Endometrial microvascular endothelial cells (primary cell): ENCODE measurements at regions not wholly inside any gene's neighbourhood (a gene's known extent, or its start where the extent isn't known, plus 50 kb on each side); places are given as distances from the start of the nearest gene placed in this dataset.
"Not testable (repeated sequence)": the region's sequence is repeated elsewhere in the genome, so short reads cannot be mapped to it uniquely, and the experiment has no call there.

Source experiments
- in situ Hi-C: cut with HindIII; loops from 2 replicates; pipeline ENCODE4 v1.10.0; 2017; ENCODE audit warnings: low sequenced_read_pairs, low pct_unique_long_range_greater_than_20kb; ENCODE audit errors: inconsistent ontology term

DNA sequence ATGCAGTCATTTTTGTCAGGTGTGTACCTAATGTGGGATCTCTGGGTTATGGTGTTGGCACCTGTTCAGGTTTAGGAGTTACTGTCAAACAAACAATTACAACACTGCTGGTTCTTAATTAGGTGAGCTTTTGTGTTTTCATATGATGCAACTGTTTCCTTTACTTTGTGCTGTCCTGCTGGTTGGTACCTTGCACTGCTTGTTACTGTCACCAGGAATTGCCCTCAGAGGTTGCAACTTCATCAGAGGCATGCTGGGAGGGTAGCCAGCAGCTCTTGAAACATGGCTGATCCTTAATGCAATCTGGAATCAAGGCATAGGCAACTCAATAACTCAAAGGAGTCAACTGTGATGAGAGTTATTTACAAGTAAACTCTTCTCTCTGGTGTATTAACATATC is 400.3 kb downstream of the MIAT start:
- in situ Hi-C loops = no loop called here

DNA sequence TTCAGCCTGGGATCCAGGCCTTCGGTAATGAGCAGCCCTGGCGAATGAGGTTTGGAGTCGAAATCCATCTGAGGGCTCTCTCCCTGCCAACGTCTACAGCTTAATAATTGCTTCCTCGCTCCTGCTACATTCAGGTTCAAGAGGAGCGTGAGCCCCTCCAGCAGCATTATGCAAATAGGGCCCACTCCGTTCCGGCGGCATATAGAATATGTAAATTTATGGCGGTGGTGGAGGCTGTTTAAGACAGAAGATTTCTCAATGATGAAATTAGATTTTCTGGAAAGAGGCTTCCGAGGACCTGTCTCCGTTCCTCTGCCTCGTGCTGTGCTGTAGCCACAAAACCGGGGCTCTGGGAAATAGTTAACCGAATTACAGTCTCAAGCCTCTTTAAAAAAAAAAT is 402.8 kb downstream of the MIAT start:
- in situ Hi-C loops = no loop called here

GRCh38 chr22:27062910-27063309 is 405.5 kb downstream of the MIAT start:
- in situ Hi-C loops = no loop called here

GRCh38 chr22:27063406-27063805 is 406.0 kb downstream of the MIAT start:
- in situ Hi-C loops = no loop called here

GRCh38 chr22:27063841-27064240 is 406.5 kb downstream of the MIAT start:
- in situ Hi-C loops = no loop called here

GRCh38 chr22:27064386-27064785 is 407.0 kb downstream of the MIAT start:
- in situ Hi-C loops = no loop called here

GRCh38 chr22:27065279-27065678 is 407.9 kb downstream of the MIAT start:
- in situ Hi-C loops = no loop called here

DNA sequence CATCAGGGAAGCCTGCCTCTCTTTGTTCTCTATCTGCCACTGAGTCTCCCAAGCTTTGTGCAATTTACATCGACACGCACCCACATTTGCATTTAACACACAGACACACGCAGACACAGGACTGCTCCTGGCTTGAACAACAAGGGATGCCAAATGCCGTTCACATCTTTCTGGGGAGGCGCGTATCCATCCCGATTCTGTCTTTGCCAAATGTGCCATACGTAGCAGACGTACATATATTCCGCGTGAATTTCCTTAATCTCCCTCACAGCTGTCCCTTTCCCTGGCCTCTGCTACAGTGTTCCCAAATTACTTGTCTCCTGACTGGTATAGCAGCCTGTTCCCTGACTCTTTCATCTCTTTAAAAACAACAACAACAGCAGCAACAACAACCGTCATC is 409.5 kb downstream of the MIAT start:
- in situ Hi-C loops = no loop called here

- in situ Hi-C loops = no loop called here
These were observed 410.7 kb downstream of the MIAT start for GRCh38 chr22:27068121-27068520.

DNA sequence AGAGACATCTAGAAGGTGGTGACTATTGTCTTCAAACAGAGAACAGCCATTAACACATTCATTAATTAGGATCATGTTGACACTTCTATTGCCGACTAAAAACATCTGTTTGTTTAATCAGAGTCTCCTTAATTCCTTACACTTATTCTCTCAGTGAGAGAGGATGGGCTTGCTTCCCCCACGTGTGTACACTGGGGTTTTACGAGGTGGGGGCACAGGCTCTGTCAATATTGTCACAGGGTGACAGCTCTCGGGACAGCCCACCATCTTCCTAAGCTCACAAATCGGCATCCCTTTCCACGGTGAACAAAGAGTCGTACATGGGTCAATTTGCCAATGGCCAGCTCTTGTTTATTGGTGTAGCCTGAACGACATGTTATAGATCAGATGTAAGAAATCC is 413.2 kb downstream of the MIAT start:
- in situ Hi-C loops = no loop called here

- in situ Hi-C loops = no loop called here
These were observed 416.4 kb downstream of the MIAT start for GRCh38 chr22:27073601-27074425.

- in situ Hi-C loops = no loop called here
These were observed 417.8 kb downstream of the MIAT start for GRCh38 chr22:27075028-27075678.

DNA sequence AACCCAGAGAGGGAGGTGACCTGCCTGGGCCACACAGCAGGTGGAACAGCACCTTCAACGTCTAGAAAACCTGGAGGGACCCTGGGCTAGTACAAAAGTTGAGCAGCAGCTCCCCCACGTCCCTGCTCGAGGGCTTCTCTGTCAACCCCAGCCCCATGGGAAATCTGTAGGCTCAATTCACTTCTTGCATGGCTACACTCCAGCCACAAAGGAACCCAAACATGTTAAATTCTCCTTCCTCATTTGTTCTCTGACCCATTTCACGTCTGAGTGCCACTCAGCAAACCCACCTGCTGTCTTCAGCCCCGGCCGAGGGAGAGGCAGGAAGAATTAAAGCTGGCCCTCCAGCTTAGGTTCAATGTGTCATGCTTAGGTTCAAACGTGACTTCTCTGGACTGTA is 418.5 kb downstream of the MIAT start:
- in situ Hi-C loops = no loop called here

DNA sequence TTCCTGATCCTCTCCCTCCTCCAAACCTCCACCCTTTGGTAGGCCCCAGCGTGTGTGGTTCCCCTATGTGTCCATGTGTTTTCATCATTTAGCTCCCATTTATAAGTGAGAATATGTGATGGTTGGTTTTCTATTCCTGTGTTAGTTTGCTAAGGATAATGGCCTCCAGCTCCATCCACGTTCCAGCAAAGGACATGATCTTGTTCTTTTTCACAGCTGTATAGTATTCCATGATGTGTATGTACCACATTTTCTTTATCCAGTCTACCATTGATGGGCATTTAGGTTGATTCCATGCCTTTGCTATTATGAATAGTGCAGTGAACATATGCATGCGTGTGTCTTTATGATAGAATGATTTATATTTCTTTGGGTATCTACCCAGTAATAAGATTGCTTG is 420.7 kb downstream of the MIAT start:
- in situ Hi-C loops = not testable (repeated sequence)

- in situ Hi-C loops = no loop called here
These were observed 422.7 kb downstream of the MIAT start for GRCh38 chr22:27080036-27080578.

GRCh38 chr22:27080863-27081262 is 423.5 kb downstream of the MIAT start:
- in situ Hi-C loops = no loop called here

- in situ Hi-C loops = no loop called here
These were observed 426.2 kb downstream of the MIAT start for GRCh38 chr22:27083610-27084009.

- in situ Hi-C loops = no loop called here
These were observed 426.7 kb downstream of the MIAT start for GRCh38 chr22:27084130-27084529.

- in situ Hi-C loops = no loop called here
These were observed 429.0 kb downstream of the MIAT start for GRCh38 chr22:27086080-27087044.
